ENCODE measurements at regions not wholly inside any gene's neighbourhood (a gene's known extent, or its start where the extent isn't known, plus 50 kb on each side); places are given as distances from the start of the nearest gene placed in this dataset.

DNA sequence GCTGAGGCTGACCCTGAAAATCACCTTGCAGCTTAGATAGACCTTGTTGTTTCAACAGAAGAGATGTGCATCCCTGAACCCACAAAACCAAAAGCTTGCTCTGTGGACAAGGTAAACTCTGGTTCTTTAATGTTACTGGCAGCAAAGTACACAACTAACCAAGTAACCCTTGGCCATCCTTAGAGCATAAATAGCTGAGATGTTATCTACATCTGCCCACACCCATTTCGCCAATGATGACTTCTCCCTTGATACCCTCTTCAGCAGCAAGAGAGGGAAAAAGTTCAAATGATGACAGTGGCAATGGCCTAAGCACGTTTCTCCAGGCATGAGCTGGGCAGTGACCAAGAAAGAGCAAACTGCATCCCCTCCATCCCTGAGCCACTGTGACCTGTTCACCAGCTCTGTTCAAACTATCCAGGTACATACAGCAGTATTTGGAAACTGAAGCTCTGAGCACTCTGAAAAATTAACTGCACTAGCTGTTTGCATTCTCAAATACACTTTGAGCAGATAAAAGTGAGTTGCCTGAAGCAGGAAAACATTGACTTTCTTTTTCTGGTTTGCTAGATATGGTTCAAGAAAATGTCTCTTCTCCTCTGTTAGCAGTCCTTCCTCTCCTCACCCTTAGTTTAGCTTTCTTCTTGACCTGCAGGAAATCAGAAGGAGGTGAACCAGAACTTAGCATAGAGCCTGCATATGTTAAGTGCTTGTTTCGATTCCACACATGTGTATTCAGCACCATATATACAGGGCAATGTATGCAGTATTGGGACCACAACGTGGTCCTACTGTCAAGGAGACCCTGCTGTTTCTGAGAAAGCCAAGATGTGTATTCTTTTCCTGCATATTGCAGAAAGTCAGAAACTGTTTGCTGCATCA lies 231.7 kb downstream of the FOXO1 start:
- TF ChIP-seq, protein P1, sequence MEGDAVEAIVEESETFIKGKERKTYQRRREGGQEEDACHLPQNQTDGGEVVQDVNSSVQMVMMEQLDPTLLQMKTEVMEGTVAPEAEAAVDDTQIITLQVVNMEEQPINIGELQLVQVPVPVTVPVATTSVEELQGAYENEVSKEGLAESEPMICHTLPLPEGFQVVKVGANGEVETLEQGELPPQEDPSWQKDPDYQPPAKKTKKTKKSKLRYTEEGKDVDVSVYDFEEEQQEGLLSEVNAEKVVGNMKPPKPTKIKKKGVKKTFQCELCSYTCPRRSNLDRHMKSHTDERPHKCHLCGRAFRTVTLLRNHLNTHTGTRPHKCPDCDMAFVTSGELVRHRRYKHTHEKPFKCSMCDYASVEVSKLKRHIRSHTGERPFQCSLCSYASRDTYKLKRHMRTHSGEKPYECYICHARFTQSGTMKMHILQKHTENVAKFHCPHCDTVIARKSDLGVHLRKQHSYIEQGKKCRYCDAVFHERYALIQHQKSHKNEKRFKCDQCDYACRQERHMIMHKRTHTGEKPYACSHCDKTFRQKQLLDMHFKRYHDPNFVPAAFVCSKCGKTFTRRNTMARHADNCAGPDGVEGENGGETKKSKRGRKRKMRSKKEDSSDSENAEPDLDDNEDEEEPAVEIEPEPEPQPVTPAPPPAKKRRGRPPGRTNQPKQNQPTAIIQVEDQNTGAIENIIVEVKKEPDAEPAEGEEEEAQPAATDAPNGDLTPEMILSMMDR (IDR thresholded peaks at IDR 0.05; ENCODE audit: partially characterized antibody, unreplicated experiment): no peak
- Mint-ChIP-seq H3K36me3 (ENCODE audit: unreplicated experiment) (no peaks in the 10 kb centered on the region), H3K4me3 (ENCODE audit: unreplicated experiment) (no peak overlapping the region), H3K9me3 (ENCODE audit: unreplicated experiment) (peaks cover 3% of the 10 kb centered on the region), H3K27ac (ENCODE audit: unreplicated experiment) (no peak overlapping the region), H3K4me1 (ENCODE audit: low read depth, unreplicated experiment) (peaks cover 21% of the 10 kb centered on the region), H3K27me3 (ENCODE audit: unreplicated experiment) (peaks cover 3% of the 10 kb centered on the region)
- DNase-seq: no peak

DNA sequence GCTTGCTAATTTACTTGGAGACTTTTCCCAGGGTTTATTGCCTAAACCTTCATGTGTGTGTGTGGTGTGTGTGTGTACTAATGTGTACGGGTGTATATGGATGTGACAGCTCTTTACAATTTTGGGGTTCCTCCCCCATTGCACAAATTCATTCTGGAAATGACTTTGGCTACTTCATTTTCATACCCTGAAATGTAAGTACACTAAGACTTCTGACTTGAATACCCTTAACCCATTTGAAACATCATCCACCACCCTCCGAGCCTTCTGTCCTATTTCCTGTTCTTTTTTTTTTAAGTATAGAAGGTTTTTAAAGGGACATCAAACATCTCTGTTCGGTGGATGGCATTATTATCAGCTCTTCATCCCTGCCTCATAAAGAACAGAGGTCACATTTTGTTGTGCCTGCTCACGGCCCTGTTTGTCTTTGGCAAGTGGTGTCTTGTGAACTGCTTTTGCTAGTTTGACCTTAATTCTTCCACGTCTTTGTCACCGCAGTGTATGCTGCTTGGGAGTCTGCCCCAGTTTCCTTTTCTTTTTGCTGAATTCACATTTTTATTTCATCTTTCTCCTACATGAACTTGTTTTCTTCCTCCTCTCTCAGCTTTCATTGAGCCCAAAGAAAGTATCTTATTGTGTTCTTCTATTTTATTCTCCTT lies 228.3 kb downstream of the FOXO1 start:
- DNase-seq: no peak
- H3K27ac Mint-ChIP-seq (ENCODE audit: unreplicated experiment): no peak overlapping the region
- H3K27me3 Mint-ChIP-seq (ENCODE audit: unreplicated experiment): no peaks in the 10 kb centered on the region
- no peaks in the 10 kb centered on the region for H3K9me3 Mint-ChIP-seq (ENCODE audit: unreplicated experiment)
- H3K4me3 Mint-ChIP-seq (ENCODE audit: unreplicated experiment): no peak overlapping the region
- no peaks in the 10 kb centered on the region for H3K36me3 Mint-ChIP-seq (ENCODE audit: unreplicated experiment)
- peaks cover 10% of the 10 kb centered on the region for H3K4me1 Mint-ChIP-seq (ENCODE audit: low read depth, unreplicated experiment)
- TF ChIP-seq, protein P1 (IDR thresholded peaks at IDR 0.05; ENCODE audit: partially characterized antibody, unreplicated experiment): no peak

DNA sequence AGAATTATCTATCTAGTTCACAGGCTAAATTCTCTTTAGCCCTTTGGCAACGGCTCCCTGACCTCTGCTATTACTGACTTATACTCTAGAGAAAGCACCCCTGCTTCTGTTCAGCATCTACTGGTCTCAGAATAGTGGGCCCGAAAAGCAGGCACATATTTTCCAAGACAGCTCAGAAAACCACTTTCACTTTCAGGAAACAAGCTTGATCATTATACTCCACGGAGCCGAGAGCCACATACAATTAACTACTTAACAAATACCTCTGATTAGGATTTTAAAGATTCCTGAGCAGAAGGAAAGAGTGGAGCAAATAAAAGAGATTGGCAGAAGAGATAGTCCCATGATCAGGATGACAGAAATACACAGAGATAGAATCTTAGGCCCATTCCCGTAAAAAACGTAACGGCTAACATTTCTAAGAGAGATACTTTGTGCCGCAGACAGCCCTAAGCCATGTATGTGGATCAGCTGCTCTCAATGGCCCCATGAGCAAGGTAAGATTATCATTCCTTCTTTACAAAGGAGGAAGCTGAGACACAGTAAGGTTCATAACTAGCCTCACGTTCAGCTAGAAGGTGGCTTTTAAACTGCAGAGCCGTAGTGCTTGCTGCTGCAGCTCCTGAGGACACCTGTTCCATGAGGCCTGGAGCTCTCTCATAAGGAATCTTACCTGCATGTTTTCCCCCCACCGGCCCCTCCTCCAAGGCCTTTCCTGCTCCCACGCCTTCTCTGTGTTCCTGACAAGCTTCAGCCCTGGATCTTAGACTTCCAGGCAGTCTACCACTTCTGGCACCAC lies 227.2 kb downstream of the FOXO1 start:
- H3K4me1 Mint-ChIP-seq (ENCODE audit: low read depth, unreplicated experiment): peaks cover 10% of the 10 kb centered on the region
- no peak for DNase-seq
- no peak overlapping the region for H3K4me3 Mint-ChIP-seq (ENCODE audit: unreplicated experiment)
- H3K27ac Mint-ChIP-seq (ENCODE audit: unreplicated experiment): no peak overlapping the region
- H3K27me3 Mint-ChIP-seq (ENCODE audit: unreplicated experiment): no peaks in the 10 kb centered on the region
- H3K36me3 Mint-ChIP-seq (ENCODE audit: unreplicated experiment): no peaks in the 10 kb centered on the region
- no peaks in the 10 kb centered on the region for H3K9me3 Mint-ChIP-seq (ENCODE audit: unreplicated experiment)
- TF ChIP-seq, protein P1 (IDR thresholded peaks at IDR 0.05; ENCODE audit: partially characterized antibody, unreplicated experiment): no peak

DNA sequence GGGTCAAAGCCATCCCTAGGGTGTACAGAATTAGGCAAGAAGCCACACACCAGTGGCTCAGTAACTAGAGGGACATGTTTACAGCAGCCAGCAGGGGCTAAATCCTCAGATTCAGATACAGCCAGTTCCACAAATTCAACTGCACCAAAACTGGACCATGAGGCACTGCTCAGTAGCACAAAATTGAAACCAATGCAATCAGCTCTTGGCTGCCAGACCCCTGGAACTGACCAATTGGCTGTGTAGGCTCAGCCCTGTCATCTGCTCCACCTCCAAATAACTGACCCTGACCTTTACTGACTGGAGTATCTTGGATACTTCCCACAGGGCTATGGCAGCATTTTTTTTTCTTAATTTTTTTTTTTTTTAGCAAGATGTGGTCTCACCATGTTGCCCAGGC lies 226.5 kb downstream of the FOXO1 start:
- Mint-ChIP-seq H3K4me3 (ENCODE audit: unreplicated experiment) (no peak overlapping the region), H3K27me3 (ENCODE audit: unreplicated experiment) (no peaks in the 10 kb centered on the region), H3K27ac (ENCODE audit: unreplicated experiment) (no peak overlapping the region)

More for the DNA sequence above, 226.5 kb downstream of the FOXO1 start:
- Mint-ChIP-seq H3K4me1 (ENCODE audit: low read depth, unreplicated experiment) (peaks cover 10% of the 10 kb centered on the region), H3K36me3 (ENCODE audit: unreplicated experiment) (no peaks in the 10 kb centered on the region), H3K9me3 (ENCODE audit: unreplicated experiment) (no peaks in the 10 kb centered on the region)
- DNase-seq: no peak
- TF ChIP-seq, protein P1 (IDR thresholded peaks at IDR 0.05; ENCODE audit: partially characterized antibody, unreplicated experiment): no peak

Measured in glutamatergic neuron (in vitro differentiated cells).